GM23338 (cell line): ENCODE measurements at regions not wholly inside any gene's neighbourhood (a gene's known extent, or its start where the extent isn't known, plus 50 kb on each side); places are given as distances from the start of the nearest gene placed in this dataset.

Experiments
- ATAC-seq: fragments of 200-7000 bp; cut with Tn5 transposase; 3 replicates; pipeline ENCODE4 v1.9.1; 2020
- DNase-seq: peaks from one replicate; pipeline ENCODE4 v3.0.0-alpha.2; 2015; ENCODE audit warnings: low spot score
- H2AFZ ChIP-seq: fragments of 200-600 bp; sonication (generic); 2 replicates; pipeline ENCODE4 v1.8.0; 2016; ENCODE audit warnings: antibody characterized with exemption, mild to moderate bottlenecking, moderate library complexity
- H3F3A ChIP-seq: fragments of 200-600 bp; sonication (generic); replicated peaks from 2 replicates; pipeline ENCODE4 v1.8.0; 2017; ENCODE audit warnings: antibody characterized with exemption, mixed run types, low read depth
- H3K27ac ChIP-seq: fragments of 200-600 bp; sonication (generic); 2 replicates; pipeline ENCODE4 v1.6.1; 2016; ENCODE audit warnings: low read depth
- H3K27me3 ChIP-seq: fragments of 200-600 bp; sonication (generic); 2 replicates; pipeline ENCODE4 v1.8.0; 2016; ENCODE audit warnings: mild to moderate bottlenecking, mixed run types, moderate library complexity; ENCODE audit not compliant: insufficient read depth
- H3K36me3 ChIP-seq: fragments of 200-600 bp; sonication (generic); 2 replicates; pipeline ENCODE4 v1.8.0; 2016; ENCODE audit warnings: mild to moderate bottlenecking; ENCODE audit not compliant: insufficient read depth
- H3K4me1 ChIP-seq: fragments of 200-600 bp; sonication (generic); 2 replicates; pipeline ENCODE4 v1.8.0; 2016; ENCODE audit warnings: mild to moderate bottlenecking, moderate library complexity; ENCODE audit not compliant: insufficient read depth
- H3K4me2 ChIP-seq: fragments of 200-600 bp; sonication (generic); 2 replicates; pipeline ENCODE4 v1.7.1; 2017; ENCODE audit warnings: mixed run types
- H3K4me3 ChIP-seq: fragments of 200-600 bp; sonication (generic); 2 replicates; pipeline ENCODE4 v1.6.1; 2016; ENCODE audit warnings: mixed run types
- H3K79me2 ChIP-seq: fragments of 200-600 bp; sonication (generic); replicated peaks from 2 replicates; pipeline ENCODE4 v1.8.0; 2017; ENCODE audit warnings: mild to moderate bottlenecking; ENCODE audit not compliant: insufficient read depth
- H3K9me2 ChIP-seq: fragments of 200-600 bp; sonication (generic); 2 replicates; pipeline ENCODE4 v1.8.0; 2017; ENCODE audit not compliant: insufficient read depth
- H4K20me1 ChIP-seq: fragments of 200-600 bp; sonication (generic); replicated peaks from 2 replicates; pipeline ENCODE4 v1.8.0; 2017; ENCODE audit warnings: mild to moderate bottlenecking; ENCODE audit not compliant: insufficient read depth
- H3K27ac Mint-ChIP-seq: 2 replicates; pipeline ENCODE4 v1.8.0; 2020; ENCODE audit warnings: inconsistent platforms, mild to moderate bottlenecking, moderate library complexity, mixed read lengths
- H3K27me3 Mint-ChIP-seq: 3 replicates; pipeline ENCODE4 v1.8.0; 2022; ENCODE audit warnings: low read depth, mild to moderate bottlenecking, moderate library complexity, mixed read lengths, inconsistent platforms; ENCODE audit not compliant: insufficient read depth, poor library complexity
- H3K36me3 Mint-ChIP-seq: 3 replicates; pipeline ENCODE4 v1.8.0; 2021; ENCODE audit warnings: low read depth, mild to moderate bottlenecking, inconsistent platforms, moderate library complexity, mixed read lengths
- H3K4me1 Mint-ChIP-seq: 3 replicates; pipeline ENCODE4 v1.8.0; 2020; ENCODE audit warnings: mild to moderate bottlenecking, inconsistent platforms, mixed read lengths
- H3K4me3 Mint-ChIP-seq: 3 replicates; pipeline ENCODE4 v1.8.0; 2021; ENCODE audit warnings: moderate library complexity, mild to moderate bottlenecking, inconsistent platforms, mixed read lengths
- H3K9me3 Mint-ChIP-seq: 3 replicates; pipeline ENCODE4 v1.8.0; 2020; ENCODE audit warnings: moderate library complexity, mild to moderate bottlenecking, inconsistent platforms, mixed read lengths
- CREB1 ChIP-seq: fragments of 250-450 bp; sonication (Bioruptor Pico); IDR thresholded peaks from 2 replicates; pipeline ENCODE4 v1.5.0; 2020; ENCODE audit warnings: low read depth, mild to moderate bottlenecking, moderate library complexity
- EZH2 ChIP-seq: fragments of 200-600 bp; sonication (generic); IDR thresholded peaks from one replicate; pipeline ENCODE4 v1.8.0; 2017; ENCODE audit warnings: antibody characterized with exemption, mild to moderate bottlenecking, low read depth; ENCODE audit not compliant: unreplicated experiment
- EZH2phosphoT487 ChIP-seq: fragments of 200-600 bp; sonication (generic); IDR thresholded peaks from one replicate; pipeline ENCODE4 v1.8.1; 2018; ENCODE audit warnings: antibody characterized with exemption; ENCODE audit not compliant: unreplicated experiment
- NANOG ChIP-seq: IDR thresholded peaks from 2 replicates; pipeline ENCODE4 v1.6.1; 2016; ENCODE audit warnings: antibody characterized with exemption, borderline replicate concordance
- STAT1 ChIP-seq: IDR thresholded peaks from one replicate; pipeline ENCODE4 v1.6.1; 2016; ENCODE audit warnings: antibody characterized with exemption; ENCODE audit not compliant: unreplicated experiment
- TF ChIP-seq, protein P1 (sequence below): fragments of 250-450 bp; sonication (Bioruptor Pico); IDR thresholded peaks from 2 replicates; pipeline ENCODE4 v1.5.0; 2020; ENCODE audit warnings: mild to moderate bottlenecking, moderate library complexity
- TF ChIP-seq, protein P2 (sequence below): IDR thresholded peaks from 2 replicates; pipeline ENCODE4 v1.6.1; 2016; ENCODE audit warnings: antibody characterized with exemption
- TF ChIP-seq, protein P3 (sequence below), 2 experiments: fragments of 200-600 bp in 1 of 2; sonication (generic) in 1 of 2; conservative IDR thresholded peaks; 2 replicates each; pipeline versions ENCODE4 v1.5.1 to v1.6.1; 2016 to 2017; ENCODE audit warnings: antibody characterized with exemption in 2 of 2, low read depth in 2 of 2, mild to moderate bottlenecking in 2 of 2, moderate library complexity in 1 of 2
- TF ChIP-seq, protein P4 (sequence below): IDR thresholded peaks from one replicate; pipeline ENCODE4 v1.6.1; 2018; ENCODE audit warnings: antibody characterized with exemption; ENCODE audit not compliant: unreplicated experiment

DNA sequence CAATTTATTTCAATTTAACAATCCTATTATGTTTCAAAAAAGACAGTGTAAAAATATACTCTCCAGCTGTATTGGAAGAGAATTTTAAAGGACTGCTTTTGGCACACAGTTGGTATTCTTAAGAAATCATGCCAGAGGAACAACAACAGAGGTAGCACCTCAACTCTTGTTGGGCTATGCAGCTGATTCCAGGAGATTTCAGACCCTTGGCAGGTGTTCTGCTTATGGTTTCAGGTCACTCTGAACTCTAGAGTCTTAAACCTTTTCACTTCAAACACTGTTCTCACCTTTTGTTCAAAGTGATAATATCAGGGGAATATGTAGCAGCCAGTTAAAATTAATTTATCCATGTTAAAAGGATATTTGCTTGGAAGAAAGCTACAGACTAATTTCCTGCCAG lies 160.1 kb downstream of the PFKFB3 start (continued):
- TF ChIP-seq EZH2phosphoT487 (no peak), STAT1 (no peak), NANOG (no peak)
- TF ChIP-seq, protein P1, sequence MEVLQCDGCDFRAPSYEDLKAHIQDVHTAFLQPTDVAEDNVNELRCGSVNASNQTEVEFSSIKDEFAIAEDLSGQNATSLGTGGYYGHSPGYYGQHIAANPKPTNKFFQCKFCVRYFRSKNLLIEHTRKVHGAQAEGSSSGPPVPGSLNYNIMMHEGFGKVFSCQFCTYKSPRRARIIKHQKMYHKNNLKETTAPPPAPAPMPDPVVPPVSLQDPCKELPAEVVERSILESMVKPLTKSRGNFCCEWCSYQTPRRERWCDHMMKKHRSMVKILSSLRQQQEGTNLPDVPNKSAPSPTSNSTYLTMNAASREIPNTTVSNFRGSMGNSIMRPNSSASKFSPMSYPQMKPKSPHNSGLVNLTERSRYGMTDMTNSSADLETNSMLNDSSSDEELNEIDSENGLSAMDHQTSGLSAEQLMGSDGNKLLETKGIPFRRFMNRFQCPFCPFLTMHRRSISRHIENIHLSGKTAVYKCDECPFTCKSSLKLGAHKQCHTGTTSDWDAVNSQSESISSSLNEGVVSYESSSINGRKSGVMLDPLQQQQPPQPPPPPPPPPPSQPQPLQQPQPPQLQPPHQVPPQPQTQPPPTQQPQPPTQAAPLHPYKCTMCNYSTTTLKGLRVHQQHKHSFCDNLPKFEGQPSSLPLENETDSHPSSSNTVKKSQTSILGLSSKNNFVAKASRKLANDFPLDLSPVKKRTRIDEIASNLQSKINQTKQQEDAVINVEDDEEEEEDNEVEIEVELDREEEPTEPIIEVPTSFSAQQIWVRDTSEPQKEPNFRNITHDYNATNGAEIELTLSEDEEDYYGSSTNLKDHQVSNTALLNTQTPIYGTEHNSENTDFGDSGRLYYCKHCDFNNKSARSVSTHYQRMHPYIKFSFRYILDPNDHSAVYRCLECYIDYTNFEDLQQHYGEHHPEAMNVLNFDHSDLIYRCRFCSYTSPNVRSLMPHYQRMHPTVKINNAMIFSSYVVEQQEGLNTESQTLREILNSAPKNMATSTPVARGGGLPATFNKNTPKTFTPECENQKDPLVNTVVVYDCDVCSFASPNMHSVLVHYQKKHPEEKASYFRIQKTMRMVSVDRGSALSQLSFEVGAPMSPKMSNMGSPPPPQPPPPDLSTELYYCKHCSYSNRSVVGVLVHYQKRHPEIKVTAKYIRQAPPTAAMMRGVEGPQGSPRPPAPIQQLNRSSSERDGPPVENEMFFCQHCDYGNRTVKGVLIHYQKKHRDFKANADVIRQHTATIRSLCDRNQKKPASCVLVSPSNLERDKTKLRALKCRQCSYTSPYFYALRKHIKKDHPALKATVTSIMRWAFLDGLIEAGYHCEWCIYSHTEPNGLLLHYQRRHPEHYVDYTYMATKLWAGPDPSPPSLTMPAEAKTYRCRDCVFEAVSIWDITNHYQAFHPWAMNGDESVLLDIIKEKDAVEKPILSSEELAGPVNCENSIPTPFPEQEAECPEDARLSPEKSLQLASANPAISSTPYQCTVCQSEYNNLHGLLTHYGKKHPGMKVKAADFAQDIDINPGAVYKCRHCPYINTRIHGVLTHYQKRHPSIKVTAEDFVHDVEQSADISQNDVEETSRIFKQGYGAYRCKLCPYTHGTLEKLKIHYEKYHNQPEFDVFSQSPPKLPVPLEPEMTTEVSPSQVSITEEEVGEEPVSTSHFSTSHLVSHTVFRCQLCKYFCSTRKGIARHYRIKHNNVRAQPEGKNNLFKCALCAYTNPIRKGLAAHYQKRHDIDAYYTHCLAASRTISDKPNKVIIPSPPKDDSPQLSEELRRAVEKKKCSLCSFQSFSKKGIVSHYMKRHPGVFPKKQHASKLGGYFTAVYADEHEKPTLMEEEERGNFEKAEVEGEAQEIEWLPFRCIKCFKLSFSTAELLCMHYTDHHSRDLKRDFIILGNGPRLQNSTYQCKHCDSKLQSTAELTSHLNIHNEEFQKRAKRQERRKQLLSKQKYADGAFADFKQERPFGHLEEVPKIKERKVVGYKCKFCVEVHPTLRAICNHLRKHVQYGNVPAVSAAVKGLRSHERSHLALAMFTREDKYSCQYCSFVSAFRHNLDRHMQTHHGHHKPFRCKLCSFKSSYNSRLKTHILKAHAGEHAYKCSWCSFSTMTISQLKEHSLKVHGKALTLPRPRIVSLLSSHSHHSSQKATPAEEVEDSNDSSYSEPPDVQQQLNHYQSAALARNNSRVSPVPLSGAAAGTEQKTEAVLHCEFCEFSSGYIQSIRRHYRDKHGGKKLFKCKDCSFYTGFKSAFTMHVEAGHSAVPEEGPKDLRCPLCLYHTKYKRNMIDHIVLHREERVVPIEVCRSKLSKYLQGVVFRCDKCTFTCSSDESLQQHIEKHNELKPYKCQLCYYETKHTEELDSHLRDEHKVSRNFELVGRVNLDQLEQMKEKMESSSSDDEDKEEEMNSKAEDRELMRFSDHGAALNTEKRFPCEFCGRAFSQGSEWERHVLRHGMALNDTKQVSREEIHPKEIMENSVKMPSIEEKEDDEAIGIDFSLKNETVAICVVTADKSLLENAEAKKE = no peak

DNA sequence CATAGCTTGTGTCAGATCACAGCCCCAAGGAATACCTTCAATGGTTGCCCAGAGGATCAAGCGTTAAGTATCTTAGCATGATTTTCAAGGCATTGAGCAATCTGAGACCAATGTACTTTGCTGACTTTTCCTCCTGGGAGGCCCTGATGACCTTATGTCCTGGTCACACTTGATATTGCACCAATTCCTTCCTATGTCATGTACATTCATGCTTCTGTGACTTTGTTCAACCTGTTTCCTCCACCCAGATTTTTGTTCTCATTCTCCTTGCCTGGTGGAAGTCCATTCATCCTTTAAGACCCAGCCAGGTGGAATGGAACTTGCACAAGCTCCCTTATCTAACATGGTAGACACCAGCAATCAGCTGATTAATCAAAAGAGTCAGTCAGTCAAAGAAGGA lies 160.8 kb downstream of the PFKFB3 start:
- no peak for ATAC-seq
- TF ChIP-seq, protein P2, sequence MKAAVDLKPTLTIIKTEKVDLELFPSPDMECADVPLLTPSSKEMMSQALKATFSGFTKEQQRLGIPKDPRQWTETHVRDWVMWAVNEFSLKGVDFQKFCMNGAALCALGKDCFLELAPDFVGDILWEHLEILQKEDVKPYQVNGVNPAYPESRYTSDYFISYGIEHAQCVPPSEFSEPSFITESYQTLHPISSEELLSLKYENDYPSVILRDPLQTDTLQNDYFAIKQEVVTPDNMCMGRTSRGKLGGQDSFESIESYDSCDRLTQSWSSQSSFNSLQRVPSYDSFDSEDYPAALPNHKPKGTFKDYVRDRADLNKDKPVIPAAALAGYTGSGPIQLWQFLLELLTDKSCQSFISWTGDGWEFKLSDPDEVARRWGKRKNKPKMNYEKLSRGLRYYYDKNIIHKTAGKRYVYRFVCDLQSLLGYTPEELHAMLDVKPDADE = no peak
- TF ChIP-seq, protein P3, sequence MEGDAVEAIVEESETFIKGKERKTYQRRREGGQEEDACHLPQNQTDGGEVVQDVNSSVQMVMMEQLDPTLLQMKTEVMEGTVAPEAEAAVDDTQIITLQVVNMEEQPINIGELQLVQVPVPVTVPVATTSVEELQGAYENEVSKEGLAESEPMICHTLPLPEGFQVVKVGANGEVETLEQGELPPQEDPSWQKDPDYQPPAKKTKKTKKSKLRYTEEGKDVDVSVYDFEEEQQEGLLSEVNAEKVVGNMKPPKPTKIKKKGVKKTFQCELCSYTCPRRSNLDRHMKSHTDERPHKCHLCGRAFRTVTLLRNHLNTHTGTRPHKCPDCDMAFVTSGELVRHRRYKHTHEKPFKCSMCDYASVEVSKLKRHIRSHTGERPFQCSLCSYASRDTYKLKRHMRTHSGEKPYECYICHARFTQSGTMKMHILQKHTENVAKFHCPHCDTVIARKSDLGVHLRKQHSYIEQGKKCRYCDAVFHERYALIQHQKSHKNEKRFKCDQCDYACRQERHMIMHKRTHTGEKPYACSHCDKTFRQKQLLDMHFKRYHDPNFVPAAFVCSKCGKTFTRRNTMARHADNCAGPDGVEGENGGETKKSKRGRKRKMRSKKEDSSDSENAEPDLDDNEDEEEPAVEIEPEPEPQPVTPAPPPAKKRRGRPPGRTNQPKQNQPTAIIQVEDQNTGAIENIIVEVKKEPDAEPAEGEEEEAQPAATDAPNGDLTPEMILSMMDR (conservative IDR thresholded peaks at IDR 0.05; ENCODE audit: low read depth in 2 of 2) = no peak
- TF ChIP-seq CREB1 (no peak), EZH2 (no peak), NANOG (no peak)
- TF ChIP-seq, protein P4, sequence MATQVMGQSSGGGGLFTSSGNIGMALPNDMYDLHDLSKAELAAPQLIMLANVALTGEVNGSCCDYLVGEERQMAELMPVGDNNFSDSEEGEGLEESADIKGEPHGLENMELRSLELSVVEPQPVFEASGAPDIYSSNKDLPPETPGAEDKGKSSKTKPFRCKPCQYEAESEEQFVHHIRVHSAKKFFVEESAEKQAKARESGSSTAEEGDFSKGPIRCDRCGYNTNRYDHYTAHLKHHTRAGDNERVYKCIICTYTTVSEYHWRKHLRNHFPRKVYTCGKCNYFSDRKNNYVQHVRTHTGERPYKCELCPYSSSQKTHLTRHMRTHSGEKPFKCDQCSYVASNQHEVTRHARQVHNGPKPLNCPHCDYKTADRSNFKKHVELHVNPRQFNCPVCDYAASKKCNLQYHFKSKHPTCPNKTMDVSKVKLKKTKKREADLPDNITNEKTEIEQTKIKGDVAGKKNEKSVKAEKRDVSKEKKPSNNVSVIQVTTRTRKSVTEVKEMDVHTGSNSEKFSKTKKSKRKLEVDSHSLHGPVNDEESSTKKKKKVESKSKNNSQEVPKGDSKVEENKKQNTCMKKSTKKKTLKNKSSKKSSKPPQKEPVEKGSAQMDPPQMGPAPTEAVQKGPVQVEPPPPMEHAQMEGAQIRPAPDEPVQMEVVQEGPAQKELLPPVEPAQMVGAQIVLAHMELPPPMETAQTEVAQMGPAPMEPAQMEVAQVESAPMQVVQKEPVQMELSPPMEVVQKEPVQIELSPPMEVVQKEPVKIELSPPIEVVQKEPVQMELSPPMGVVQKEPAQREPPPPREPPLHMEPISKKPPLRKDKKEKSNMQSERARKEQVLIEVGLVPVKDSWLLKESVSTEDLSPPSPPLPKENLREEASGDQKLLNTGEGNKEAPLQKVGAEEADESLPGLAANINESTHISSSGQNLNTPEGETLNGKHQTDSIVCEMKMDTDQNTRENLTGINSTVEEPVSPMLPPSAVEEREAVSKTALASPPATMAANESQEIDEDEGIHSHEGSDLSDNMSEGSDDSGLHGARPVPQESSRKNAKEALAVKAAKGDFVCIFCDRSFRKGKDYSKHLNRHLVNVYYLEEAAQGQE = no peak

More for the DNA sequence above, 160.8 kb downstream of the PFKFB3 start:
- peaks cover 35% of the 10 kb centered on the region for H3K4me1 ChIP-seq
- H3K4me1 Mint-ChIP-seq = peaks cover 26% of the 10 kb centered on the region
- no peak overlapping the region for H3K4me3 ChIP-seq
- H3K36me3 ChIP-seq = no peaks in the 10 kb centered on the region; the same call in 1 of the 2 replicates
- H3F3A ChIP-seq = no peaks in the 10 kb centered on the region
- H3K27ac Mint-ChIP-seq = no peak overlapping the region
- H3K9me2 ChIP-seq = no peaks in the 10 kb centered on the region
- no peak overlapping the region for H3K27ac ChIP-seq
- 0 out of 3 replicates have a peak, but pooled peaks cover 4% of the 10 kb centered on the region for H3K9me3 Mint-ChIP-seq
- DNase-seq = no peak
- H3K4me3 Mint-ChIP-seq = no peak overlapping the region
- peaks cover 2% of the 10 kb centered on the region for H3K27me3 Mint-ChIP-seq
- no peaks in the 10 kb centered on the region for H3K79me2 ChIP-seq
- H3K27me3 ChIP-seq = no peaks in the 10 kb centered on the region
- H2AFZ ChIP-seq = no peak overlapping the region
- H4K20me1 ChIP-seq = no peaks in the 10 kb centered on the region
- H3K36me3 Mint-ChIP-seq = no peaks in the 10 kb centered on the region; the same call in 2 of the 3 replicates
- H3K4me2 ChIP-seq = no peak overlapping the region
